ENCODE measurements at regions not wholly inside any gene's neighbourhood (a gene's known extent, or its start where the extent isn't known, plus 50 kb on each side); places are given as distances from the start of the nearest gene placed in this dataset.

DNA sequence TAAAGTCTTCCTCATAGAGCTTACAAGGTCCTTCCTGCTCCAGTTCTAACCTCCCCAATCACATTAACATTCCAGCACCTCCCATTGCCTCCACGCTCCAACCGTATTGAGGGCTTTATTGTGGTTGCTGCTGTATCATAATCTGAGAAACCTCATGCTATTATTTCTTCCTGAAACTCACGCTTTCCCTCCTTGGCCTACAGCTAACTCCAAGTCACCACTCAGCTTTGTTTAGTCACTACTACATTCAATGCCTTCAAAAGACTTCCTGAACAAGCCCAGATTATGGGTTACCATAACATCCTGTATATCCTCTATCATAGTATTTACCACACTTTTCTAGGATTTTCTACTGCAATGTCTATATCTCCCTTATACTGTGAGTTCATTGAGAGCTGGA, 230.4 kb downstream of the IKZF2 start:
- 0% methylated on average over 3 of the region's 3 CpGs for WGBS (ENCODE audit: insufficient coverage, low coverage, missing lambda C conversion rate)
- H3K4me3 ChIP-seq: no peak overlapping the region
- H4K20me1 ChIP-seq (replicated peaks; ENCODE audit: control insufficient read depth, insufficient read depth, low read length): no peaks in the 10 kb centered on the region
- no peaks in the 10 kb centered on the region; the same call in 1 of the 2 replicates for H3K9me3 ChIP-seq (replicated peaks; ENCODE audit: control insufficient read depth, insufficient read depth, low read depth, low read length)
- TF ChIP-seq CEBPZ (IDR thresholded peaks at IDR 0.05; ENCODE audit: borderline replicate concordance, low read depth, low read length): no peak
- TF ChIP-seq ZNF77 (CRISPR knock-in tag; IDR thresholded peaks at IDR 0.05): no peak
- TF ChIP-seq ZBTB17 (CRISPR knock-in tag; IDR thresholded peaks at IDR 0.05): no peak
- TF ChIP-seq RHOXF2B (CRISPR knock-in tag; conservative IDR thresholded peaks at IDR 0.05): no peak
- no peak for TF ChIP-seq ATF7 (IDR thresholded peaks at IDR 0.05)
- no peak for TF ChIP-seq FOXJ2 (tag; IDR thresholded peaks at IDR 0.05)
- no peak for TF ChIP-seq FOS (IDR thresholded peaks at IDR 0.05; ENCODE audit: extremely low read depth, insufficient read length)
- no peak for TF ChIP-seq MAFK (IDR thresholded peaks at IDR 0.05; ENCODE audit: low read length)
- TF ChIP-seq NCOA6 (IDR thresholded peaks at IDR 0.05): no peak
- no peaks in the 10 kb centered on the region for H3K9me1 ChIP-seq (ENCODE audit: control insufficient read depth, insufficient read depth, low read length)
- H3K36me3 ChIP-seq (ENCODE audit: control insufficient read depth, insufficient read depth, low read length): no peaks in the 10 kb centered on the region
- ATAC-seq (no peak), FAIRE-seq (no peak), DNase-seq (ENCODE audit: extremely low read depth in 1 of 4, low spot score in 3 of 4) (no peak)
- no peaks in the 10 kb centered on the region for H3K4me1 ChIP-seq (replicated peaks in 1 of 2; ENCODE audit: control insufficient read depth in 2 of 2, insufficient read depth in 2 of 2, low read length in 2 of 2)
- H3K9ac ChIP-seq (ENCODE audit: insufficient read depth in 1 of 2, low read depth in 2 of 2, low read length in 2 of 2): no peak overlapping the region
- intact Hi-C loops (cut with micrococcal nuclease): no loop called here
- ChIA-PET CTCF (ENCODE audit: low intra/inter-chr PET ratio) (no interaction called here), POLR2A (no interaction called here)
- no TSS peak for BruUV-seq (replicated peaks)
- in situ Hi-C loops (cut with MboI): no loop called here
- no peak overlapping the region for H3K27ac ChIP-seq (ENCODE audit: extremely low read depth, low read depth, low read length)
- no peak overlapping the region for H3K4me2 ChIP-seq (ENCODE audit: insufficient read depth, low read length)
- no peak overlapping the region for H2AFZ ChIP-seq (ENCODE audit: low read depth, low read length)
- H3K79me2 ChIP-seq (ENCODE audit: control insufficient read depth, insufficient read depth, low read length): no peaks in the 10 kb centered on the region
- no peaks in the 10 kb centered on the region for H3K27me3 ChIP-seq (ENCODE audit: control insufficient read depth in 2 of 2, insufficient read depth in 2 of 2, low read length in 2 of 2)

All from K562 (cell line).